ENCODE measurements at regions not wholly inside any gene's neighbourhood (a gene's known extent, or its start where the extent isn't known, plus 50 kb on each side); places are given as distances from the start of the nearest gene placed in this dataset.

DNA sequence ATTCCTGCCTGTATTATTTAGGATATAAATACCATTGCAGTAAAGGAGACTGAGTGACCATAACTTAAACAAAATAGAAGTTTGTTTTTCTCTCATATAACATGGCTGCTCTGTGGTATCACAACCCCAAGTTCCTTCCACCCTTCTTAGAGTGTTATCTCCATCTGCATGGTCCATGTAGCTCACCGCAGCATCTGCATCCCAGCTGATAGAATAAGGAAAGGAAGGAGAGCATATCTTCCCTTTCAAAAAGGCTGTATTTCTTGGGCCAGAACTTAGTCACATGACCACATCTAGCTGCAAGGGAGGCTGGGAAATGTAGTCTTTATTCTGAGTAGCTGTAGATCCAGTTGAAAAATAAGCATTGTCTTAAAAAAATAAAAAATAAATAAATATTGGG lies 184.8 kb upstream of the NUDT4 start:
- CTCF ChIA-PET, result no interaction called here
- intact Hi-C loops (cut with micrococcal nuclease; ENCODE audit: unreplicated experiment), result no loop called here
- Mint-ChIP-seq H3K27me3 (ENCODE audit: insufficient read depth, unreplicated experiment) (no peaks in the 10 kb centered on the region), H3K4me3 (ENCODE audit: unreplicated experiment) (no peak overlapping the region), H3K36me3 (ENCODE audit: insufficient read depth, unreplicated experiment) (no peaks in the 10 kb centered on the region), H3K4me1 (ENCODE audit: low read depth, unreplicated experiment) (peaks cover 22% of the 10 kb centered on the region), H3K27ac (ENCODE audit: unreplicated experiment) (no peak overlapping the region), H3K9me3 (ENCODE audit: unreplicated experiment) (peaks cover 23% of the 10 kb centered on the region)
- TF ChIP-seq, protein P1, sequence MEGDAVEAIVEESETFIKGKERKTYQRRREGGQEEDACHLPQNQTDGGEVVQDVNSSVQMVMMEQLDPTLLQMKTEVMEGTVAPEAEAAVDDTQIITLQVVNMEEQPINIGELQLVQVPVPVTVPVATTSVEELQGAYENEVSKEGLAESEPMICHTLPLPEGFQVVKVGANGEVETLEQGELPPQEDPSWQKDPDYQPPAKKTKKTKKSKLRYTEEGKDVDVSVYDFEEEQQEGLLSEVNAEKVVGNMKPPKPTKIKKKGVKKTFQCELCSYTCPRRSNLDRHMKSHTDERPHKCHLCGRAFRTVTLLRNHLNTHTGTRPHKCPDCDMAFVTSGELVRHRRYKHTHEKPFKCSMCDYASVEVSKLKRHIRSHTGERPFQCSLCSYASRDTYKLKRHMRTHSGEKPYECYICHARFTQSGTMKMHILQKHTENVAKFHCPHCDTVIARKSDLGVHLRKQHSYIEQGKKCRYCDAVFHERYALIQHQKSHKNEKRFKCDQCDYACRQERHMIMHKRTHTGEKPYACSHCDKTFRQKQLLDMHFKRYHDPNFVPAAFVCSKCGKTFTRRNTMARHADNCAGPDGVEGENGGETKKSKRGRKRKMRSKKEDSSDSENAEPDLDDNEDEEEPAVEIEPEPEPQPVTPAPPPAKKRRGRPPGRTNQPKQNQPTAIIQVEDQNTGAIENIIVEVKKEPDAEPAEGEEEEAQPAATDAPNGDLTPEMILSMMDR (IDR thresholded peaks at IDR 0.05; ENCODE audit: insufficient read depth in 1 of 2, low read depth in 1 of 2, low read length in 1 of 2, severe bottlenecking in 1 of 2, unreplicated experiment in 1 of 2), result no peak
- BruUV-seq (replicated peaks), result no TSS peak
- DNase-seq, result no peak
- Histone ChIP-seq H3K9me3 (peaks cover 8% of the 10 kb centered on the region), H3K4me1 (peaks cover 17% of the 10 kb centered on the region), H3K36me3 (ENCODE audit: control insufficient read depth, insufficient read depth, low read length) (no peaks in the 10 kb centered on the region), H3K27me3 (replicated peaks; ENCODE audit: control insufficient read depth, insufficient read depth, low read length) (no peaks in the 10 kb centered on the region), H3K4me3 (ENCODE audit: low read depth, low read length) (no peak overlapping the region)
- POLR2A ChIA-PET, result no interaction called here

DNA sequence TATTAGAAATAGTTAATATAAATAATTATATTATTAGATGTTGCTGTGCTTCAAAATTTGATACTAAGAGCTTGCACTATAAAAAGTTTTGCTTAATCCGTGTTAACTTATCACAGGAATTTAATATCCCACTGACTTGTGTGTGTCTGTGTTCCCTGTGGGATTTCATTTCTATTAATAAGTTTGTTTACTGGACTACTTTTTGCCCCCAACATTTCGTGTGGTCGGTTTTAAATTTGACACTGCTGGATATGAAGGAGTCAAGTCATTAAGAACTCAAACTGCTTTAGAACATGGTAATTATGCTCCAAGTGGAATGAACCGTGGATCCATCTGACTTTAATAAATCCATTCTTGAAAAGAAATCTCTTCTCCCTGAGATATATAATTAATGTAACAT lies 182.2 kb upstream of the NUDT4 start:
- Histone ChIP-seq H3K4me1 (peaks cover 38% of the 10 kb centered on the region), H3K9me3 (peaks cover 8% of the 10 kb centered on the region), H3K4me3 (ENCODE audit: low read depth, low read length) (no peak overlapping the region), H3K27me3 (replicated peaks; ENCODE audit: control insufficient read depth, insufficient read depth, low read length) (no peaks in the 10 kb centered on the region), H3K36me3 (ENCODE audit: control insufficient read depth, insufficient read depth, low read length) (no peaks in the 10 kb centered on the region)
- Mint-ChIP-seq H3K4me1 (ENCODE audit: low read depth, unreplicated experiment) (peaks cover 29% of the 10 kb centered on the region), H3K9me3 (ENCODE audit: unreplicated experiment) (peaks cover under 1% of the 10 kb centered on the region), H3K36me3 (ENCODE audit: insufficient read depth, unreplicated experiment) (no peaks in the 10 kb centered on the region), H3K27ac (ENCODE audit: unreplicated experiment) (peak overlapping the region; percentile 44), H3K4me3 (ENCODE audit: unreplicated experiment) (no peak overlapping the region), H3K27me3 (ENCODE audit: insufficient read depth, unreplicated experiment) (no peaks in the 10 kb centered on the region)
- intact Hi-C loops (cut with micrococcal nuclease; ENCODE audit: unreplicated experiment), result no loop called here
- DNase-seq, result no peak
- ChIA-PET CTCF (no interaction called here), POLR2A (no interaction called here)
- TF ChIP-seq, protein P1 (IDR thresholded peaks at IDR 0.05; ENCODE audit: insufficient read depth in 1 of 2, low read depth in 1 of 2, low read length in 1 of 2, severe bottlenecking in 1 of 2, unreplicated experiment in 1 of 2), result no peak
- no TSS peak for BruUV-seq (replicated peaks)

DNA sequence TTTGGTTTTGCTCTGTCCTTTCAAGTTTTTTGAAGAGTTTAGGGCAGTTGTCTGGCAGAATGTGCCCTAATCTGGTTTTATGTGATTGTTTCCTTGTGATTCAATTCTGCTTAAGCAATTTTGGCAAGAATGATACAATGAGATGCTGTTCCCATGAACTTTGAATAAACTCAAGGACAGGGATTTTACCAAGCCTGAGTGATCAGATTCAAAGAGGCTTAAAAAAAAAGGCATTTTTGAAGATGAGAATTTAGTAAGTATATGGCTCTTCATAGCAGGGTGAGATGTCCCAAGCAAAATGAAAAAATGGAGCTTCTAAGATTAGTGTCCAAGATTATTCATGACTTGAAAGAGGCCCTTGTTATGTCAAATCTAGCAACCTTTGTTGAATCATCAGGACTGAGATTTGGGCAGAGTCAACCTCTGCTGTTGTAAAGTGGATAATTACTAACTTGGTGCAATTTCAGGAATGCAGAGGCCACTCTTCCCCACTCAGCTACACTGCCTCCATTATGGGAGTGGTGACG lies 180.6 kb upstream of the NUDT4 start:
- no peaks in the 10 kb centered on the region for H3K27me3 ChIP-seq (replicated peaks; ENCODE audit: control insufficient read depth, insufficient read depth, low read length)
- Mint-ChIP-seq H3K27me3 (ENCODE audit: insufficient read depth, unreplicated experiment) (no peaks in the 10 kb centered on the region), H3K27ac (ENCODE audit: unreplicated experiment) (peak overlapping the region; percentile 44), H3K36me3 (ENCODE audit: insufficient read depth, unreplicated experiment) (no peaks in the 10 kb centered on the region), H3K9me3 (ENCODE audit: unreplicated experiment) (peaks cover 10% of the 10 kb centered on the region), H3K4me1 (ENCODE audit: low read depth, unreplicated experiment) (peaks cover 37% of the 10 kb centered on the region), H3K4me3 (ENCODE audit: unreplicated experiment) (no peak overlapping the region)
- no peak overlapping the region for H3K4me3 ChIP-seq (ENCODE audit: low read depth, low read length)
- DNase-seq, result peak; percentile 39 to 51
- BruUV-seq (replicated peaks), result no TSS peak
- H3K36me3 ChIP-seq (ENCODE audit: control insufficient read depth, insufficient read depth, low read length), result no peaks in the 10 kb centered on the region
- CTCF ChIA-PET, result no interaction called here
- H3K9me3 ChIP-seq, result peaks cover 8% of the 10 kb centered on the region
- TF ChIP-seq, protein P1 (IDR thresholded peaks at IDR 0.05; ENCODE audit: insufficient read depth in 1 of 2, low read depth in 1 of 2, low read length in 1 of 2, severe bottlenecking in 1 of 2, unreplicated experiment in 1 of 2), result no peak
- intact Hi-C loops (cut with micrococcal nuclease; ENCODE audit: unreplicated experiment), result no loop called here
- peaks cover 38% of the 10 kb centered on the region for H3K4me1 ChIP-seq
- POLR2A ChIA-PET, result no interaction called here

All from Caco-2 (cell line).